Trophoblast cell (in vitro differentiated cells and primary cell): ENCODE measurements at regions not wholly inside any gene's neighbourhood (a gene's known extent, or its start where the extent isn't known, plus 50 kb on each side); places are given as distances from the start of the nearest gene placed in this dataset.

Source experiments
- DNase-seq, 2 donors: peaks; one replicate each; pipeline ENCODE4 v3.0.0-alpha.2; 2016
- H2AFZ ChIP-seq: 2 replicates; pipeline ENCODE4 v1.6.1; 2013; ENCODE audit warnings: low read length, moderate library complexity, mild to moderate bottlenecking; ENCODE audit not compliant: insufficient read depth, poor library complexity
- H2AK5ac ChIP-seq: 2 replicates; pipeline ENCODE4 v1.6.1; 2013; ENCODE audit warnings: mild to moderate bottlenecking, low read length
- H2BK120ac ChIP-seq: 2 replicates; pipeline ENCODE4 v1.6.1; 2013; ENCODE audit warnings: low read length, mild to moderate bottlenecking, moderate library complexity; ENCODE audit not compliant: insufficient read depth, poor library complexity
- H2BK12ac ChIP-seq: 2 replicates; pipeline ENCODE4 v1.6.1; 2013; ENCODE audit warnings: mild to moderate bottlenecking, low read length, moderate library complexity
- H2BK5ac ChIP-seq: 2 replicates; pipeline ENCODE4 v1.6.1; 2013; ENCODE audit warnings: low read length, low read depth, moderate library complexity, mild to moderate bottlenecking; ENCODE audit not compliant: poor library complexity
- H3K14ac ChIP-seq: 2 replicates; pipeline ENCODE4 v1.6.1; 2013; ENCODE audit warnings: mild to moderate bottlenecking, low read length
- H3K18ac ChIP-seq: 2 replicates; pipeline ENCODE4 v1.6.1; 2013; ENCODE audit warnings: mild to moderate bottlenecking, low read length
- H3K23ac ChIP-seq: 2 replicates; pipeline ENCODE4 v1.6.1; 2013; ENCODE audit warnings: low read length
- H3K27ac ChIP-seq: 2 replicates; pipeline ENCODE4 v1.5.1; 2013; ENCODE audit warnings: low read depth, mild to moderate bottlenecking, inconsistent platforms, low read length, moderate library complexity
- H3K27me3 ChIP-seq: 2 replicates; pipeline ENCODE4 v1.6.1; 2013; ENCODE audit warnings: inconsistent platforms, mild to moderate bottlenecking, low read length, moderate library complexity; ENCODE audit not compliant: insufficient read depth
- H3K36me3 ChIP-seq, 2 experiments: 1 replicate in 1 of 2; 2 replicates in 1 of 2; pipeline ENCODE4 v1.6.1; 2013; ENCODE audit warnings: low read length in 2 of 2, mild to moderate bottlenecking in 2 of 2, moderate library complexity in 1 of 2; ENCODE audit not compliant: insufficient read depth in 2 of 2, control insufficient read depth in 1 of 2
- H3K4ac ChIP-seq: 2 replicates; pipeline ENCODE4 v1.6.1; 2013; ENCODE audit warnings: low read depth, mild to moderate bottlenecking, low read length, moderate library complexity
- H3K4me1 ChIP-seq, 2 experiments: 1 replicate in 1 of 2; 2 replicates in 1 of 2; pipeline ENCODE4 v1.6.1; 2013; ENCODE audit warnings: low read length in 2 of 2, mild to moderate bottlenecking in 2 of 2, moderate library complexity in 1 of 2; ENCODE audit not compliant: insufficient read depth in 2 of 2, control insufficient read depth in 1 of 2
- H3K4me2 ChIP-seq: 2 replicates; pipeline ENCODE4 v1.6.1; 2013; ENCODE audit warnings: inconsistent platforms, mild to moderate bottlenecking, low read length, moderate library complexity
- H3K4me3 ChIP-seq: 2 replicates; pipeline ENCODE4 v1.5.1; 2013; ENCODE audit warnings: mild to moderate bottlenecking, low read depth, low read length, inconsistent platforms
- H3K79me1 ChIP-seq: one replicate; pipeline ENCODE4 v1.6.1; 2013; ENCODE audit warnings: low read length
- H3K79me2 ChIP-seq: 2 replicates; pipeline ENCODE4 v1.6.1; 2013; ENCODE audit warnings: low read length, mild to moderate bottlenecking; ENCODE audit not compliant: control insufficient read depth, insufficient read depth, poor library complexity
- H3K9ac ChIP-seq: 2 replicates; pipeline ENCODE4 v1.6.1; 2013; ENCODE audit warnings: mild to moderate bottlenecking, low read length
- H3K9me3 ChIP-seq: 2 replicates; pipeline ENCODE4 v1.6.1; 2013; ENCODE audit warnings: low read depth, mild to moderate bottlenecking, control low read depth, inconsistent platforms, low read length; ENCODE audit not compliant: insufficient read depth
- H4K12ac ChIP-seq: 2 replicates; pipeline ENCODE4 v1.6.1; 2013; ENCODE audit warnings: low read depth, mild to moderate bottlenecking, low read length, moderate library complexity
- H4K8ac ChIP-seq: 2 replicates; pipeline ENCODE4 v1.6.1; 2013; ENCODE audit warnings: low read depth, mild to moderate bottlenecking, low read length, moderate library complexity
- H4K91ac ChIP-seq: one replicate; pipeline ENCODE4 v1.6.1; 2013; ENCODE audit warnings: low read depth, mild to moderate bottlenecking, low read length, moderate library complexity
- WGBS: extraction: QIAGEN DNeasy Blood & Tissue Kit; methylation state at CpG from one replicate; pipeline ENCODE4 v1.1.7; 2013; ENCODE audit warnings: missing lambda C conversion rate; ENCODE audit not compliant: insufficient read length, insufficient coverage; ENCODE audit errors: extremely low coverage; 5-methylcytosine and 5-hydroxymethylcytosine counted together

DNA sequence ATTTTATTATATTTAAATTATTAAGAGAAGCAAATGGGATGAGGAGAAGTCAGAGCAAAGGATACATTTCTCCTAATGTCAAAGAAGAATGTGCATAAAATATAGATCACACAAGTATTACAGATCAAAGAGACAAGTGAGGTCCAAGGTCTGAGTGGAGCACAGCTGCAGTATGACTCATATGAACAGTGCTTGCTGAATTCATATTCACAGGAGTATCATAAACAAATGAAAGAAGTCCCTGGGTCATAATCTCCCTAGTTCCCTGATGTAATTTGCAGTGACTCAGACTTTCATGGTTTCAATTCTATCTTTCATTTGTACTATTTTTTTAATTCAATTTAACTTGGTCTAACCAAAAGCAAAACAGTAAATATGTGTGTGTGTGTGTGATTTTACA is 499.0 kb upstream of the CCDC179 start:
- Histone ChIP-seq H2AFZ (no peak overlapping the region), H3K27ac (no peak overlapping the region), H3K9me3 (no peaks in the 10 kb centered on the region)

DNA sequence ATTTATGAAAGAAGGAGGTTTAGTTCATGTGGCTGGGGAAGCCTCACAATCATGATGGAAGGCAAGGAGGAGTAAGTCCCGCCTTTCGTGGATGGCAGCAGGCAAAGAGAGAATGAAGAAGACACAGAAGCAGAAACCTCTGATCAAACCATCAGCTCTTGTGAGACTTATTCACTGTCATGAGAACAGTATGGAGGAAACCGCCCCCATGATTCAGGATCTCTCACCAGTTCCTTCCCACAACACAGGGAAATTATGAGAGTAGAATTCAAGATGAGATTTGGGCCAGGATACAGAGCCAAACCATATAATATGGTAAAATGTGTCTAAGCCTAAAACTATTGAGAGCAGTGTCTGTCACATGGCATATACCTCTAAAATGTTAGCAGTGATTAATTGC is 503.8 kb upstream of the CCDC179 start:
- Histone ChIP-seq H3K79me1 (no peaks in the 10 kb centered on the region), H3K4me2 (no peak overlapping the region), H2AK5ac (no peak overlapping the region), H3K79me2 (no peaks in the 10 kb centered on the region), H2BK5ac (no peak overlapping the region), H4K8ac (no peak overlapping the region), H3K9me3 (no peaks in the 10 kb centered on the region), H4K91ac (no peak overlapping the region), H3K23ac (no peak overlapping the region), H2BK120ac (no peak overlapping the region), H3K4ac (no peak overlapping the region), H3K27ac (no peak overlapping the region), H3K18ac (no peak overlapping the region), H2AFZ (no peak overlapping the region), H3K9ac (no peak overlapping the region), H3K4me3 (no peak overlapping the region), H3K4me1 (no peaks in the 10 kb centered on the region), H2BK12ac (no peak overlapping the region), H3K36me3 (no peaks in the 10 kb centered on the region), H3K27me3 (no peaks in the 10 kb centered on the region), H3K14ac (no peak overlapping the region), H4K12ac (no peak overlapping the region)
- WGBS = no CpG with 5 or more reads among the region's 3 CpGs
- DNase-seq = no peak

More for the DNA sequence above, 499.0 kb upstream of the CCDC179 start:
- no peak overlapping the region for H3K4me2 ChIP-seq
- DNase-seq = no peak
- H3K79me1 ChIP-seq = no peaks in the 10 kb centered on the region
- H3K4me1 ChIP-seq = no peaks in the 10 kb centered on the region
- H2AK5ac ChIP-seq = no peak overlapping the region
- no peaks in the 10 kb centered on the region for H3K27me3 ChIP-seq
- H2BK120ac ChIP-seq = no peak overlapping the region
- H3K14ac ChIP-seq = no peak overlapping the region
- no peak overlapping the region for H3K4ac ChIP-seq
- H3K36me3 ChIP-seq = no peaks in the 10 kb centered on the region
- H2BK12ac ChIP-seq = no peak overlapping the region
- no peak overlapping the region for H4K12ac ChIP-seq
- no peak overlapping the region for H3K9ac ChIP-seq
- H3K18ac ChIP-seq = no peak overlapping the region
- H2BK5ac ChIP-seq = no peak overlapping the region
- H3K23ac ChIP-seq = no peak overlapping the region
- no peak overlapping the region for H4K91ac ChIP-seq
- no peak overlapping the region for H4K8ac ChIP-seq
- H3K79me2 ChIP-seq = no peaks in the 10 kb centered on the region
- no peak overlapping the region for H3K4me3 ChIP-seq

DNA sequence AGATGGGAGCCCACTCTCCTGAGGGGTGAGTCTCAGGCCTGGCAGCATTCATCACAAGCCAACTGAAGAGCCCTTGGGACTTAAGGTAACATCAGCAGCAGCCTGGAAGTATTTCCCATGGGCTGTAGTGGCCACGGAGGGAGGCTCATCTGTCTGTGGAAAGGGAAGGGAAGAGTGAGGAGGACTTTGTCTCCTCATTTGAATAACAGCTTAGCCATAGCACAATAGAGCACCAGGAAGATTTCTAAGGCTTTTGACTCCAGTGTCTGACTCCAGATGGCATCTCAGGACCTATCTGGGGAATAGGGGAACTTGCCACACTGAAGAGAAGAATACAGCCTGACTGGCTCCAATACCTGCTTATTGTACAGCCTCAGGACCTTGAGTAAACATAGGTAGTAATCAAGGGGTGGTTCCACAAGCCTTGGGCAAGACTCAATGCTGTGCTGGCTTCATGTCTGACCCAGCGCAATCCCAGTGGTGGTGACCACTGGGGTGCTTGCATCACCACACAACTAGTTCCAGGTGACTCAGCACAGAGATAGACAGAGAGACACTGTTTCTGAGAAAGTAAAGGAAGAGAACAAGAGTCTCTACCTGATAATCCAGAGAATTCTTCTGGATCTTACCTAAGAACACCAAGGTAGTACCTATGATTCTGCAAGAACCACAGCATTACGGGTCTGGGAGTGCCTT is 510.5 kb upstream of the CCDC179 start:
- no CpG with 5 or more reads among the region's 3 CpGs for WGBS
- Histone ChIP-seq H2BK120ac (no peak overlapping the region), H3K18ac (no peak overlapping the region), H3K9ac (no peak overlapping the region), H3K14ac (no peak overlapping the region), H3K27me3 (no peaks in the 10 kb centered on the region), H4K12ac (no peak overlapping the region), H2BK5ac (no peak overlapping the region), H3K79me1 (no peaks in the 10 kb centered on the region), H3K4me1 (no peaks in the 10 kb centered on the region), H3K79me2 (no peaks in the 10 kb centered on the region), H3K27ac (no peak overlapping the region), H3K4me3 (no peak overlapping the region), H3K9me3 (no peaks in the 10 kb centered on the region), H2AFZ (no peak overlapping the region), H3K4me2 (no peak overlapping the region), H2AK5ac (no peak overlapping the region), H2BK12ac (no peak overlapping the region), H3K4ac (no peak overlapping the region), H3K36me3 (no peaks in the 10 kb centered on the region), H4K91ac (no peak overlapping the region), H4K8ac (no peak overlapping the region), H3K23ac (no peak overlapping the region)
- no peak for DNase-seq

- H2AK5ac ChIP-seq = no peak overlapping the region
- H3K18ac ChIP-seq = no peak overlapping the region
- no peaks in the 10 kb centered on the region for H3K27me3 ChIP-seq
- H4K8ac ChIP-seq = no peak overlapping the region
- H3K27ac ChIP-seq = no peak overlapping the region
- no peaks in the 10 kb centered on the region for H3K79me2 ChIP-seq
- no peaks in the 10 kb centered on the region for H3K79me1 ChIP-seq
- no peak overlapping the region for H3K23ac ChIP-seq
- no peak overlapping the region for H4K12ac ChIP-seq
- no peak overlapping the region for H2BK120ac ChIP-seq
- H2BK12ac ChIP-seq = no peak overlapping the region
- H2BK5ac ChIP-seq = no peak overlapping the region
- DNase-seq = no peak
- no peak overlapping the region for H3K9ac ChIP-seq
- no peaks in the 10 kb centered on the region for H3K36me3 ChIP-seq
- H3K4me1 ChIP-seq = no peaks in the 10 kb centered on the region
- no peak overlapping the region for H4K91ac ChIP-seq
- no peak overlapping the region for H3K14ac ChIP-seq
- no peaks in the 10 kb centered on the region for H3K9me3 ChIP-seq
- no peak overlapping the region for H3K4me2 ChIP-seq
- H3K4ac ChIP-seq = no peak overlapping the region
- H2AFZ ChIP-seq = no peak overlapping the region
- no peak overlapping the region for H3K4me3 ChIP-seq
These were observed 517.6 kb upstream of the CCDC179 start for GRCh38 chr11:23377909-23378308.
